Activated naive CD4-positive, alpha-beta T cell treated with anti-CD3 and anti-CD28 coated beads, Interleukin-2, amount 50 U/mL, for 72 hours (primary cell): ENCODE measurements at regions not wholly inside any gene's neighbourhood (a gene's known extent, or its start where the extent isn't known, plus 50 kb on each side); places are given as distances from the start of the nearest gene placed in this dataset.
A peak's percentile ranks its signal among the peaks of the same experiment; 100 is the strongest.
"Not testable (repeated sequence)": the region's sequence is repeated elsewhere in the genome, so short reads cannot be mapped to it uniquely, and the experiment has no call there.

Experiments
- ATAC-seq, 2 donors: fragments of 150-1000 bp; cut with Tn5 transposase; 2 replicates each; pipeline ENCODE4 v1.10.0; 2021; ENCODE audit warnings: mild to moderate bottlenecking in 2 of 2, moderate library complexity in 2 of 2
- DNase-seq, 2 donors: peaks; one replicate each; pipeline ENCODE4 v3.0.0; 2021 to 2022; ENCODE audit warnings: low spot score in 2 of 2
- H3K27ac Mint-ChIP-seq, 2 donors: one replicate each; pipeline ENCODE4 v1.8.0; 2022; ENCODE audit warnings: mild to moderate bottlenecking in 2 of 2, mixed read lengths in 2 of 2
- H3K36me3 Mint-ChIP-seq, 2 donors: one replicate each; pipeline ENCODE4 v1.8.0; 2022; ENCODE audit warnings: mixed read lengths in 2 of 2
- H3K9me3 Mint-ChIP-seq, 2 donors: one replicate each; pipeline ENCODE4 v1.8.0; 2022; ENCODE audit warnings: mixed read lengths in 2 of 2

DNA sequence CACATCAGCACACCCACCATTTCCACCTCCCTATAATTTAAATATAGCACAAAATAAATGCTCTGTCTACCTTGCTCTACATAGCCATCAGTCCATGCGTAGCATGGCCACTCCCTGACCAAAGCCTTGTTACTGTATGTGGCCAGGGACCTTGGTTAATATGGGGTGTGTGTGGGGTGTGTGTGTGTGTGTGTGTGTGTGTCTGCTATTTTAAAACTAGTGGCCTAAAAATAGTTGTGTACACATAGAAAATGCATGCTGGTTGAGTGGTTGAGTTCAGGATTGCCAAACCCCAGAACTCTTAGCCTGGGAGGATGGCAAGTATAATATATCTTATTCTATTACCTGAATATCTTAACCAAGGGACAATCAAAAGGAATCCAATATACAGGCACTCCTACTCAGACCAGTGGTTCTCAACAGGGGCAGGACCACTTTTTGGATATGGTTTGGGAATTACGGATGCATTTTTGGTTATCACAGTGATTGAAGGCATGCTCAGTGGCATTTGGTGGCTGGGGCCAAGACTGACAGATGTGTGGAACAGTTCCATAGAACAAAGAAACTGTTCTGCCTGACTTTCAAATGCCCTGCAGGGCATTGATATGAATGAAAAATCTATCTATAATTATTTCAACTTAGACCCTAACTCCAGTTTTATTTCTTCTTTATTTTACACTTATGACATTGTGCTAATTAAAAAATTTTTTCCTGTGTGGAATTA is 72.3 kb upstream of the PSME4 start:
- DNase-seq, result no peak
- Mint-ChIP-seq H3K36me3 (peaks cover 8 to 10% of the 10 kb centered on the region in 2 donors), H3K27ac (no peak overlapping the region), H3K9me3 (no peaks in the 10 kb centered on the region)
- ATAC-seq, result no peak

DNA sequence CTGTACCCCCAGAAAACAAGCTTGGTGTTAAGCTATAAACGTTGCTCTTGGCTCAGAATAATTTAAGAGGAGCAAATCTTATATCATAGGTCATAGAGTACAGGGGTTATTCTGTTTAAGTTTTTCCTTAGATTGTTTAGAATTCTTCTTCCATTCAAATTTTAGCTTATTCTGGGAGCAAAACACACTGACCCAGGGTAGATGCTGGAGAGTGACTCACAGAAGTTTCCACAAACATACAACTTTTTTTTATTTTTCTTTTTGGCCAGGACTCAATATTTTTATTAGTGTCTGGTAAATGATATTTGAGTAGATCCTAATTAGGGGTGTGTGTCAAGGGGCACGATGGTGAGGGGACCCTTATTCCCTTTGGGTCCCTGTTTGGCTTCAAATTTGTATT is 71.5 kb upstream of the PSME4 start:
- ATAC-seq (no peak), DNase-seq (no peak)
- Mint-ChIP-seq H3K36me3 (peaks cover 8 to 10% of the 10 kb centered on the region in 2 donors), H3K27ac (no peak overlapping the region), H3K9me3 (no peaks in the 10 kb centered on the region)

DNA sequence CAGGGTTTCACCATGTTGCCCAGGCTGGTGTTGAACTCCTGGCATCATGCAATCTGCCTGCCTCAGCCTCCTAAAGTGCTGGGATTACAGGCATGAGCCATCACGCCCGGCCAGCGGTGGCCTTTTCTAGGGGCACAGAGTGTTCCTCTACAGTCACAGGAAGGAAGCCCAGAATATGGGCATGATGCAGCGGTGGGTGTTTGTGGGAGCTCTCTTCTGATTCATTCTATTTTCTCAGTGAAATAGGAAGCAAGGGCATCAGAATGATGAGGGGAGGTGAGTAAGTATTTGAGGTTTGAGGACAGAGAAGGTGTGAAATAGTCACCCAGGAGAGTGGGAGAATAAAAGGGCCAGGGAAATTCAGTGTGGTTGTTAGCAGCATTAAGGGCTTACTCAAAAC is 70.3 kb upstream of the PSME4 start:
- ATAC-seq (peak; percentile 99), DNase-seq (peak; percentile 56 to 76)
- Mint-ChIP-seq H3K9me3 (no peaks in the 10 kb centered on the region), H3K27ac (no peak overlapping the region), H3K36me3 (peaks cover 8 to 10% of the 10 kb centered on the region in 2 donors)

DNA sequence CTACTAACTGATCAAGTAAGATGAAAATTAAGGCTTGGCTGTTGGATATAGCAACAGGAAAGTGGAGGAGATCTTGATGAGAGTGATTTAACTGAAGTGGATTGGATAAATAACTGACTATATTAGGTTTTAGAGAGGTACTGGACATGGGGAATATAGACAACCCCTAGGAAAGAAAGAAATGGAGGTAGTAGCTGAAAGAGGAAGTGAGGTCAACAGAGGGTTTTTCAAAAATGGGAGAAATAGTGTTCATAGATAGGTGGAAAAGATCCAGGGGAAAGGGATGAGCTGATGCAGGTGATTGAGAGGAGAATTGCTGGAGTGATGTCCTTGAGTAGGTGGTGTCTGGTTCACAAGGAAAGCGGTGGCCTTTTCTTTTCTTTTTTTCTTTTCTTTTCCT is 69.9 kb upstream of the PSME4 start:
- Mint-ChIP-seq H3K9me3 (no peaks in the 10 kb centered on the region), H3K36me3 (peaks cover 8 to 9% of the 10 kb centered on the region in 2 donors), H3K27ac (no peak overlapping the region)
- no peak for DNase-seq
- no peak for ATAC-seq

DNA sequence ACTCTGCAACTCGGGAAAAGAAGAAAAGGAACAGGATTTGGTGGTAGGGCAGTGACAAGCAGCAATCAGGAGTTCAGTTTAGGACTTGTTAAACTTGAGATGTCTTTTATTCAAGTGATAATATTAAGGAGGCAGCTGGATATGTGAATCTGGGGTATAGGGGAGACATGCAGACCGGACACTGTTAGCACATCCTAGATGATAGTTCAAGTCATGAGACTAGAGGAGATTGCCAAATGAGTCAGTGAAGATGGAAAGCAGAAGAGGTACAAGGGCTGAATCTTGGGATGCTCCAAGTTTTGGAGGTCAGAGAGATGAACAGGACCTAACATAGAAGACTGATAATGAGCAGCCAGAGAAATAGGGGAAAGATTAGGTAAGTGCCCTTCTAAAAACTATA is 69.5 kb upstream of the PSME4 start:
- ATAC-seq, result no peak
- no peaks in the 10 kb centered on the region for H3K9me3 Mint-ChIP-seq
- no peak overlapping the region for H3K27ac Mint-ChIP-seq
- DNase-seq, result no peak
- peaks cover 5% of the 10 kb centered on the region in 2 donors for H3K36me3 Mint-ChIP-seq

DNA sequence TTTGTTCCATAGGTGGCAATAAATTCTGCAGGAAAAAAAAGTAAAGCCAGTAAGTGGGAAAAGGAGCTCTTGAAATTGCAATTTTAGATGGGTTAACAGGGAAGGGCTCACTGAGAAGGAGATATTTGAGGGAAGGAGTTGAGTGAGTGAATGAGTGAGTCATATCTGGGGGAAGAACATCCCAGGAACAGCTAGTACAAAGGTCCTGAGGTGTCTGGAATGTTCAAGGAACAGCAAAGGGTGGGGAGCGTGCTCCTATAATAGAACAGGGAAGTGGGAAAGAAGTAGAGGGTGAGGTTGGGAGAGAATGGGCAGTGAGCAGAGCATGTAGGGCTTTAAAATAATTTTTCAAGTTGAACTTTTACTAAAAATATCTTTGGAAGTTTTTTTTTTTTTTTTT is 68.0 kb upstream of the PSME4 start:
- no peak overlapping the region for H3K27ac Mint-ChIP-seq
- no peak for ATAC-seq
- no peaks in the 10 kb centered on the region for H3K9me3 Mint-ChIP-seq
- H3K36me3 Mint-ChIP-seq, result no peaks in the 10 kb centered on the region
- DNase-seq, result no peak

DNA sequence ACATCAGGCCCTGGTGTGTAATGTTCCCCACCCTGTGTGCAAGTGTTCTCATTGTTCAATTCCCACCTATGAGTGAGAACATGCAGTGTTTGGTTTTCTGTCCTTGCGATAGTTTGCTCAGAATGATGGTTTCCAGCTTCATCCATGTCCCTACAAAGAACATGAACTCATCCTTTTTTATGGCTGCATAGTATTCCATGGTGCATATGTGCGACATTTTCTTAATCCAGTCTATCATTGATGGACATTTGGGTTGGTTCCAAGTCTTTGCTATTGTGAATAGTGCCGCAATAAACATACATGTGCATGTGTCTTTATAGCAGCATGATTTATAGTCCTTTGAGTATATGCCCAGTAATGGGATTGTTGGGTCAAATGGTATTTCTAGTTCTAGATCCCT is 60.5 kb upstream of the PSME4 start:
- not testable (repeated sequence) for H3K27ac Mint-ChIP-seq, DNase-seq, H3K36me3 Mint-ChIP-seq, H3K9me3 Mint-ChIP-seq, ATAC-seq

DNA sequence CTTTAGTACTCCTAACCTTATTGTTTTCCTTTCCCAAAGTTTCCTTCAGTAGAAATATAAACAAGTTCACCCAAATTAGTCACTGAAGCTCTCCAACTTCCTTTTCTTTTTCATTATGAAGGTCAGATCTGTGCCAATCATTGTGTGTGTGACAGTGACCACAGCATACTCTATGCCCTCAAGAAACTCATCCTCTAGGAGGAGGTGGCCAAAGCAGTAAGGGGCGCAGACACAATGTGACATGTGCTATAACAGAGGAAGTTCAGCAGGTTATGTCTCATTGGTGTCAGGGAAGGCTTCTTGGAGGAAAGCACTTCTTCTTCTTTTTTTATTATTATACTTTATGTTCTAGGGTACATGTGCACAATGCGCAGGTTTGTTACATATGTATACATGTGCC is 60.0 kb upstream of the PSME4 start:
- no peak for ATAC-seq
- no peak for DNase-seq
- Mint-ChIP-seq H3K27ac (no peak overlapping the region), H3K9me3 (peaks cover 0 to under 1% of the 10 kb centered on the region in 2 donors), H3K36me3 (no peaks in the 10 kb centered on the region)

DNA sequence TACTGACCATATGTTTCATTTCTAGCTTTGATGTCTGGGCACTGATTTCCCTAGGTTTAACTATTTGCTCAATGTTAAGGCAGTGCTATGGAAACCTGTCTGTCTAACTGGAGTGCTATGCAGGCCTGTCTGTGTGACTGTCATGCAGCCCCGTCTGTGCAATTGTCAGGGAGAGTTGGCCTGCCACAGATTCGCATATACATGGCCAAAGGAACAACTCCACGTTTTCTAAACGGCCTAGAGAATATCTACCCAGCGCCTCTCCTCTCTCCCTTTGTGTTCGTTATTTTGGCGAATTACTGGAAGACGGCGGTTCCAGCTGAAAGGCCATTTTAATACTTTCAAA is 59.6 kb upstream of the PSME4 start:
- H3K9me3 Mint-ChIP-seq, result peaks cover 0 to 4% of the 10 kb centered on the region in 2 donors
- DNase-seq, result no peak
- no peaks in the 10 kb centered on the region for H3K36me3 Mint-ChIP-seq
- no peak overlapping the region for H3K27ac Mint-ChIP-seq
- no peak for ATAC-seq

DNA sequence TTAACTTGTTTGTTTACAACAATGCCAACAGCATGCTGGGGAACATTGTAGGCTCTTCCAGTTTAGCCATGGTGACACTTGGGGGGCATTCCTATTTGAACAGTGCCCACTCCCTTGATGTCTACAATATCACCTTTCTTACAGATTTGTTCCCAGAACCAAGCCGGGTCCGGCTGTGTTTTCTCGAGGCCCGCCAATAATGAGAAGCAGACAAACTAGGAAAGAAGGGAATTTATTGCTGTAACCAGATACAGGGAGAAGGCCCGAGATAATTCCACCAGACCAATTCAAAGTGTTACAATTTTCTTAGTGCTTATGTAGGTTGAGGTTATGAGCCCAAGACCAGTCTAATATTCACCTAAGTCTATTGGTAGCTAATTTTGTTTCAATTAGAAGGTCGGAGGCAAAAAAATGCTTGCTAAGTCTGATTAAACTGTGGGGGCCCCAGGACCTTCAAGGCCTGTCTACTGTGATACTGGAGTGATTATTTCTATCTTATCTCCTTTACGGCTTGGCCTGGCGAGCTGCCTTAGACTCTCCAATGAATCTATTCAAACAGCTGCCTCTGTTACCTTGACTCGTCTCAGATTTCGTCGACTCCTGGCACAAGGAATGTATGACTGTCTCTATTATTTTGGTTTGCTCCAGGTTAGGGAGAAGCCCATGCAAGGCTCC is 59.1 kb upstream of the PSME4 start:
- H3K27ac Mint-ChIP-seq, result no peak overlapping the region
- ATAC-seq (no peak), DNase-seq (no peak)
- peaks cover 0 to 7% of the 10 kb centered on the region in 2 donors for H3K9me3 Mint-ChIP-seq
- H3K36me3 Mint-ChIP-seq, result peaks cover 2% of the 10 kb centered on the region in 2 donors

DNA sequence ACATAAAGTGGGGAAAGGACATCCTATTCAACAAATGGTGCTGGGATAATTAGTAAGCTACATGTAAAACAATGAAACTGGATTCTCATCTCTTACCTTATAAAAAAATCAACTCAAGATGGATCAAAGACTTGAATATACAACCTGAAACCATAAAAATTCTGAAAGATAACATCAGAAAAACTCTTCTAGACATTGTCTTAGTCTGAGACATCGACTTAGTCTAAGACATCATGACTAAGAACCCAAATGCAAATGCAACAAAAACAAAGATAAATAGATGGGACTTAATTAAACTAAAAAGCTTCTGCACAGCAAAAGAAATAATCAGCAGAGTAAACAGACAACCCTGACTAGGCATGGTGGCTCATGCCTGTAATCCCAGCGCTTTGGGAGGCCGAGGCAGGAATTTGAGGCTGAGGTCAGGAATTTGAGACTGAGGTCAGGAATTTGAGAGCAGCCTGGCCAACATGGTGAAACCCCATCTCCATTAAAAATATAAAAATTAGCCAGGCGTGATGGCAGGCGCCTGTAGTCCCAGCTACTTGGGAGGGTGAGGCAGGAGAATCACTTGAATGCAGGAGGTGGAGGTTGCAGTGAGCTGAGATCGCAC is 54.8 kb upstream of the PSME4 start:
- peaks cover 13 to 14% of the 10 kb centered on the region in 2 donors for H3K36me3 Mint-ChIP-seq
- peaks cover 6 to 23% of the 10 kb centered on the region in 2 donors for H3K9me3 Mint-ChIP-seq
- DNase-seq, H3K27ac Mint-ChIP-seq: not testable (repeated sequence)
- peak in 1 of 2 donors; percentile 54 for ATAC-seq

DNA sequence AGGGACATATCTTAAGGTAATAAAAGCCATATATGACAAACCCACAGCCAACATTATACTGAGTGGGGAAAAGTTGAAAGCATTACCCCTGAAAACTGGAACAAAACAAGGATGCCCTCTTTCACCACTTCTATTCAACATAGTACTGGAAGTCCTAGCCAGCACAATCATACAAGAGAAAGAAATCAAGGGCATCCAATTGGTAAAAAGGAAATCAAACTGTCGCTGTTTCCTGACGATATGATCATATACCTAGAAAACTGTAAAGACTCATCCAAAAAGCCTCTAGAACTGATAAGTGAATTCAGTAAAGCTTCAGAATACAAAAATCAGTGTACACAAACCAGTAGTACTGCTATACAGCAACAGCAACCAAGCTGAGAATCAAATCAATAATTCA is 53.8 kb upstream of the PSME4 start:
- DNase-seq (no peak), ATAC-seq (no peak)
- Mint-ChIP-seq H3K9me3 (peaks cover 6 to 23% of the 10 kb centered on the region in 2 donors), H3K36me3 (peaks cover 14 to 15% of the 10 kb centered on the region in 2 donors), H3K27ac (no peak overlapping the region)

DNA sequence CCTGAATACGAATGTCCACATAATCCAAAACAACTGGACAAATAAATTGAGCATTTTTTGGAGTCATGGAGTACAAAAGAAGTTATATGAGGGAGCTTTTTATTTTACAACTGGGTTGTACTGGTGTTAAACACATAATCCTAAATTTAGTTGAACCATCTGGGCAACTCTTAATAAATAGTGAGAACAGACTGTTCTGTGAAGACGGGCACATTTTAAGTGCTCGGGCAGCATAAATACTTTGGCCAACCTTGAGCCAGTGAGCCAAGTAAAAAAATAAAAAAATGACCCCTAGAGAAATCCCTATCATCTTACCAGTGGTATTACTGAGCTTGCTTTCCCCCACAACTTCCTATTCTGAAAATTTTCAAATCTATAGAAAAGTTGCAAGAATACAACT is 50.9 kb upstream of the PSME4 start:
- Mint-ChIP-seq H3K36me3 (peaks cover 14 to 21% of the 10 kb centered on the region in 2 donors), H3K9me3 (peaks cover 6 to 23% of the 10 kb centered on the region in 2 donors), H3K27ac (no peak overlapping the region)
- ATAC-seq (no peak), DNase-seq (no peak)

DNA sequence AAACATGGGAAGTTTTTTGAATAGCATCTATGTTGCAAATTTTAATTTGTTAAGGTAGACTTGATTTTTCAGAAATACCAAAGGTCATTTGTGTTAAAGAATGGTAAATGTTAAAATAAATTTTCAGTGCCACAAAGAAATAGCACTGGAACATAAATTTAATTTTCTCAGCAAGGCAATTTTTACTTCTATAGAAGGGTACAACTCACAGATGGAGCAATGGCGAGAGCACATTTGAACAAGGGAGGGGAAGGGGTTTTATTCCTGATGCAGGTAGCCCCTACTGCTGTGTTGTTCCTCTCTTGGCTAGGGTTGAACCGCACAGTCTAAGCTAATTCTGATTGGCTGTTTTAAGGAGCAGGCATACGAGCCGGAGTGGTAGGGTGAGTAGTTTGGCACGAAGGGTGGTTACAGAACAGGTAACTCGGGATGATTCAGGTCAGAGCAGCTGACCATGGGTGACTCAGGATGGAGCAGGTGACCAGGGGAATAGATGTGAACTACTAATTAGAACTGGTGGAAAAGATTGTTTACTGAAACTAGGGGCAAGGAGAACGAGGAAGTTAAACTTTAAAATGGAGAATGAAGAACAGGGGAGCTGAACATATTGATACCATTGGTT is 50.1 kb upstream of the PSME4 start:
- ATAC-seq, result no peak
- Mint-ChIP-seq H3K9me3 (peaks cover 6 to 23% of the 10 kb centered on the region in 2 donors), H3K27ac (no peak overlapping the region), H3K36me3 (peaks cover 14 to 21% of the 10 kb centered on the region in 2 donors)
- DNase-seq, result no peak
